Thyroid gland (tissue), 4 donors: ENCODE measurements at regions not wholly inside any gene's neighbourhood (a gene's known extent, or its start where the extent isn't known, plus 50 kb on each side); places are given as distances from the start of the nearest gene placed in this dataset.

Experiments used
- CTCF ChIP-seq, 6 experiments: fragments of 200-600 bp in 3 of 6; fragments of 450-650 bp in 3 of 6; sonication (generic) in 3 of 6; IDR thresholded peaks; one replicate each; pipeline ENCODE4 v1.5.1; 2016 to 2019; ENCODE audit warnings: antibody characterized with exemption in 6 of 6, mild to moderate bottlenecking in 2 of 6, inconsistent platforms in 1 of 6, moderate library complexity in 1 of 6
- POLR2A ChIP-seq, 2 donors: fragments of 450-650 bp; IDR thresholded peaks; one replicate each; pipeline ENCODE4 v1.6.1; 2017; ENCODE audit warnings: antibody characterized with exemption in 2 of 2, mild to moderate bottlenecking in 2 of 2, moderate library complexity in 1 of 2

- TF ChIP-seq CTCF (IDR thresholded peaks at IDR 0.05), result no peak
- no peak for TF ChIP-seq POLR2A (IDR thresholded peaks at IDR 0.05)
These were observed 115.0 kb upstream of the SEM1 start for GRCh38 chr7:96824686-96825085.
